HL-60 (cell line): ENCODE measurements at regions not wholly inside any gene's neighbourhood (a gene's known extent, or its start where the extent isn't known, plus 50 kb on each side); places are given as distances from the start of the nearest gene placed in this dataset.

ENCODE experiments used
- DNase-seq, 2 experiments: peaks; one replicate each; pipeline ENCODE4 v3.0.0-alpha.2; 2010 to 2020; ENCODE audit warnings: low read depth in 1 of 2, low spot score in 1 of 2
- H3K27ac ChIP-seq: fragments of 250-450 bp; sonication (Bioruptor Pico); replicated peaks from 2 replicates; pipeline ENCODE4 v1.5.1; 2020; ENCODE audit warnings: mild to moderate bottlenecking, moderate library complexity
- H3K27me3 ChIP-seq: fragments of 250-450 bp; sonication (Bioruptor Pico); 2 replicates; pipeline ENCODE4 v1.5.1; 2021; ENCODE audit warnings: mild to moderate bottlenecking, moderate library complexity; ENCODE audit not compliant: insufficient read depth, poor library complexity, severe bottlenecking
- H3K4me3 ChIP-seq: replicated peaks from 2 replicates; pipeline ENCODE4 v1.5.1; 2011; ENCODE audit warnings: mild to moderate bottlenecking, control low read depth, low read length; ENCODE audit not compliant: insufficient read depth
- CTCF ChIP-seq: IDR thresholded peaks from one replicate; pipeline ENCODE4 v1.5.1; 2011; ENCODE audit warnings: low read length, control low read depth, inconsistent platforms; ENCODE audit not compliant: insufficient read depth
- GABPA ChIP-seq: IDR thresholded peaks from 2 replicates; pipeline ENCODE4 v1.6.1; 2012; ENCODE audit warnings: low read depth
- POLR2AphosphoS5 ChIP-seq: IDR thresholded peaks from 2 replicates; pipeline ENCODE4 v1.6.1; 2012; ENCODE audit warnings: low read depth
- REST ChIP-seq: IDR thresholded peaks from 2 replicates; pipeline ENCODE4 v1.6.1; 2012; ENCODE audit warnings: low read depth; ENCODE audit not compliant: insufficient replicate concordance
- SPI1 ChIP-seq: IDR thresholded peaks from 2 replicates; pipeline ENCODE4 v1.6.1; 2012; ENCODE audit warnings: low read depth, mild to moderate bottlenecking, borderline replicate concordance

GRCh38 chr2:38212312-38212711, 136.4 kb upstream of the CYP1B1 start:
- Histone ChIP-seq H3K4me3 (no peak overlapping the region), H3K27ac (no peak overlapping the region), H3K27me3 (no peaks in the 10 kb centered on the region)
- TF ChIP-seq SPI1: no peak
- TF ChIP-seq CTCF: no peak
- no peak for TF ChIP-seq POLR2AphosphoS5
- no peak for TF ChIP-seq REST
- TF ChIP-seq GABPA: no peak
- DNase-seq: no peak

- H3K27me3 ChIP-seq: no peaks in the 10 kb centered on the region
- TF ChIP-seq GABPA (no peak), REST (no peak), POLR2AphosphoS5 (no peak), CTCF (no peak), SPI1 (no peak)
- no peak for DNase-seq
- no peak overlapping the region for H3K27ac ChIP-seq
- H3K4me3 ChIP-seq: no peak overlapping the region
Observed at GRCh38 chr2:38207168-38207567, 131.2 kb upstream of the CYP1B1 start.

- H3K4me3 ChIP-seq: no peak overlapping the region
- no peak overlapping the region for H3K27ac ChIP-seq
- DNase-seq: no peak
- TF ChIP-seq GABPA (no peak), REST (no peak), SPI1 (no peak), POLR2AphosphoS5 (no peak), CTCF (no peak)
- H3K27me3 ChIP-seq: no peaks in the 10 kb centered on the region
Observed at GRCh38 chr2:38203446-38203810, 127.5 kb upstream of the CYP1B1 start.
